Esophagus (tissue), 2 donors: ENCODE measurements at regions not wholly inside any gene's neighbourhood (a gene's known extent, or its start where the extent isn't known, plus 50 kb on each side); places are given as distances from the start of the nearest gene placed in this dataset.

ENCODE experiments used
- H3K27ac ChIP-seq, 2 donors: one replicate each; pipeline ENCODE4 v1.5.1; 2013; ENCODE audit warnings: low read depth in 2 of 2, mild to moderate bottlenecking in 2 of 2, inconsistent platforms in 1 of 2, low read length in 1 of 2, moderate library complexity in 1 of 2
- H3K27me3 ChIP-seq, 2 donors: one replicate each; pipeline ENCODE4 v1.6.1; 2013; ENCODE audit warnings: low read length in 2 of 2, control low read depth in 1 of 2, mild to moderate bottlenecking in 1 of 2; ENCODE audit not compliant: insufficient read depth in 2 of 2, control insufficient read depth in 1 of 2
- H3K36me3 ChIP-seq, 2 donors: one replicate each; pipeline ENCODE4 v1.6.1; 2013; ENCODE audit warnings: low read length in 1 of 2; ENCODE audit not compliant: control insufficient read depth in 2 of 2, insufficient read depth in 2 of 2
- H3K4me1 ChIP-seq, 2 donors: one replicate each; pipeline ENCODE4 v1.6.1; 2013; ENCODE audit warnings: low read length in 1 of 2; ENCODE audit not compliant: control insufficient read depth in 2 of 2, insufficient read depth in 2 of 2
- H3K4me3 ChIP-seq, 2 donors: one replicate each; pipeline ENCODE4 v1.5.1; 2013; ENCODE audit warnings: low read length in 2 of 2, mild to moderate bottlenecking in 2 of 2, low read depth in 1 of 2, moderate library complexity in 1 of 2
- H3K9me3 ChIP-seq, 2 donors: one replicate each; pipeline ENCODE4 v1.6.1; 2013; ENCODE audit warnings: mild to moderate bottlenecking in 2 of 2, low read depth in 1 of 2, low read length in 1 of 2, moderate library complexity in 1 of 2; ENCODE audit not compliant: control insufficient read depth in 2 of 2, insufficient read depth in 1 of 2
- WGBS, 2 donors: extraction: QIAGEN DNeasy Blood & Tissue Kit; methylation state at CpG; one replicate each; pipeline ENCODE4 v1.1.7; 2013; 5-methylcytosine and 5-hydroxymethylcytosine counted together
- donor health status: healthy with polysubstance abuse.
- donor health status: Bipolar disorder and iron deficiency.

GRCh38 chr14:81662066-81662465 lies 128.4 kb upstream of the SEL1L start:
- no peaks in the 10 kb centered on the region for H3K36me3 ChIP-seq
- H3K27me3 ChIP-seq, result no peaks in the 10 kb centered on the region
- WGBS, 2 donors, result 72 to 74% methylated on average over 5 of the region's 5 CpGs

GRCh38 chr14:81662570-81663197 lies 129.0 kb upstream of the SEL1L start:
- Histone ChIP-seq H3K36me3 (no peaks in the 10 kb centered on the region), H3K4me3 (no peak overlapping the region), H3K27me3 (no peaks in the 10 kb centered on the region), H3K9me3 (no peaks in the 10 kb centered on the region), H3K27ac (no peak overlapping the region), H3K4me1 (no peaks in the 10 kb centered on the region)
- 55 to 63% methylated on average over 2 of the region's 2 CpGs for WGBS, 2 donors

More at GRCh38 chr14:81662066-81662465, 128.4 kb upstream of the SEL1L start:
- H3K4me3 ChIP-seq, result no peak overlapping the region
- no peaks in the 10 kb centered on the region for H3K9me3 ChIP-seq
- no peaks in the 10 kb centered on the region for H3K4me1 ChIP-seq
- no peak overlapping the region for H3K27ac ChIP-seq

GRCh38 chr14:81668626-81669274 lies 135.1 kb upstream of the SEL1L start:
- 89 to 93% methylated on average over 29 to 32 of the region's 32 CpGs for WGBS, 2 donors
- no peak overlapping the region for H3K4me3 ChIP-seq
- H3K9me3 ChIP-seq, result peaks cover 3 to 5% of the 10 kb centered on the region in 2 donors
- H3K36me3 ChIP-seq, result no peaks in the 10 kb centered on the region
- H3K4me1 ChIP-seq, result no peaks in the 10 kb centered on the region
- H3K27me3 ChIP-seq, result no peaks in the 10 kb centered on the region
- H3K27ac ChIP-seq, result no peak overlapping the region

- H3K9me3 ChIP-seq, result peaks cover 3 to 5% of the 10 kb centered on the region in 2 donors
- H3K27me3 ChIP-seq, result no peaks in the 10 kb centered on the region
- no peaks in the 10 kb centered on the region for H3K4me1 ChIP-seq
- H3K4me3 ChIP-seq, result no peak overlapping the region
- H3K36me3 ChIP-seq, result no peaks in the 10 kb centered on the region
- WGBS, 2 donors, result 84 to 91% methylated on average over 2 of the region's 2 CpGs
- H3K27ac ChIP-seq, result no peak overlapping the region
Observed at GRCh38 chr14:81669308-81669707, 135.7 kb upstream of the SEL1L start.

- H3K27ac ChIP-seq, result no peak overlapping the region
- no peaks in the 10 kb centered on the region for H3K36me3 ChIP-seq
- 54 to 68% methylated on average over 3 of the region's 3 CpGs for WGBS, 2 donors
- H3K9me3 ChIP-seq, result peaks cover 0 to under 1% of the 10 kb centered on the region in 2 donors
- H3K27me3 ChIP-seq, result no peaks in the 10 kb centered on the region
- no peak overlapping the region for H3K4me3 ChIP-seq
- no peaks in the 10 kb centered on the region for H3K4me1 ChIP-seq
Observed at GRCh38 chr14:81673930-81674329, 140.3 kb upstream of the SEL1L start.

- H3K36me3 ChIP-seq, result no peaks in the 10 kb centered on the region
- H3K4me3 ChIP-seq, result no peak overlapping the region
- peaks cover 0 to 2% of the 10 kb centered on the region in 2 donors for H3K9me3 ChIP-seq
- 76 to 81% methylated on average over 2 of the region's 2 CpGs for WGBS, 2 donors
- no peaks in the 10 kb centered on the region for H3K27me3 ChIP-seq
- no peaks in the 10 kb centered on the region for H3K4me1 ChIP-seq
- H3K27ac ChIP-seq, result no peak overlapping the region
Observed at GRCh38 chr14:81676395-81676794, 142.7 kb upstream of the SEL1L start.

- 78 to 83% methylated on average over 7 of the region's 7 CpGs for WGBS, 2 donors
- Histone ChIP-seq H3K27ac (no peak overlapping the region), H3K36me3 (no peaks in the 10 kb centered on the region), H3K4me1 (no peaks in the 10 kb centered on the region), H3K4me3 (no peak overlapping the region), H3K9me3 (peaks cover 0 to 2% of the 10 kb centered on the region in 2 donors), H3K27me3 (no peaks in the 10 kb centered on the region)
Observed at GRCh38 chr14:81676879-81677278, 143.2 kb upstream of the SEL1L start.

- Histone ChIP-seq H3K36me3 (no peaks in the 10 kb centered on the region), H3K27ac (no peak overlapping the region), H3K27me3 (no peaks in the 10 kb centered on the region), H3K9me3 (peaks cover 0 to 2% of the 10 kb centered on the region in 2 donors), H3K4me3 (no peak overlapping the region), H3K4me1 (no peaks in the 10 kb centered on the region)
- WGBS, 2 donors, result 67 to 77% methylated on average over 1 of the region's 1 CpG
Observed at GRCh38 chr14:81677736-81678135, 144.1 kb upstream of the SEL1L start.

GRCh38 chr14:81679226-81679625 lies 145.6 kb upstream of the SEL1L start:
- WGBS, 2 donors, result 90 to 93% methylated on average over 15 to 20 of the region's 20 CpGs
- Histone ChIP-seq H3K4me1 (no peaks in the 10 kb centered on the region), H3K27ac (no peak overlapping the region), H3K27me3 (no peaks in the 10 kb centered on the region), H3K4me3 (no peak overlapping the region), H3K36me3 (no peaks in the 10 kb centered on the region), H3K9me3 (peaks cover 0 to 2% of the 10 kb centered on the region in 2 donors)

- H3K4me1 ChIP-seq, result no peaks in the 10 kb centered on the region
- no peak overlapping the region for H3K27ac ChIP-seq
- WGBS, 2 donors, result 37 to 47% methylated on average over 3 of the region's 3 CpGs
- H3K27me3 ChIP-seq, result no peaks in the 10 kb centered on the region
- peaks cover 0 to 2% of the 10 kb centered on the region in 2 donors for H3K9me3 ChIP-seq
- no peak overlapping the region for H3K4me3 ChIP-seq
- no peaks in the 10 kb centered on the region for H3K36me3 ChIP-seq
Observed at GRCh38 chr14:81681541-81681940, 147.9 kb upstream of the SEL1L start.
